Stimulated activated CD8-positive, alpha-beta memory T cell treated with anti-CD3 and anti-CD28 coated beads, Interleukin-15, amount 100 ng/mL, for 24 hours (primary cell): ENCODE measurements at regions not wholly inside any gene's neighbourhood (a gene's known extent, or its start where the extent isn't known, plus 50 kb on each side); places are given as distances from the start of the nearest gene placed in this dataset.
"Not testable (repeated sequence)": the region's sequence is repeated elsewhere in the genome, so short reads cannot be mapped to it uniquely, and the experiment has no call there.

Experiments used
- DNase-seq: peaks from one replicate; pipeline ENCODE4 v3.0.0-alpha.2; 2020; ENCODE audit warnings: low read depth

DNA sequence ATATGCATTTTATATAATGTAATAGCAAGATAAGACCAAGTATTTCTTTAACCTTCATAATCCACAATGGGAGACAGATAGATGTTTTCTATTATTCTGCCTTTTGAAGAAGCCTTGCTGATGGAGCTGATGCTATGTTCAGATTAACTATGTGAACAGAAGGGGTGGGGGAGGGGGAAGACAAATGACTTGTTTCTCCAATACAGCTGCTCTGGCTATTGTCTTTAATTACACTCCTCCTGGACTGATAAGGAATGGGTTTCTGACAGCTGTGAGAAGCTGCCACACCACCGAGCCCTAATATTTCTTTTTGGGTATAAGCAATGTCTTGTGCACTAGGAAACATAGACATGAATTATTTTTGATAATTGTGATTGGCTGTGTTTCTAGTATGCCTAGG lies 62.0 kb downstream of the CAVIN4 start:
- no peak for DNase-seq

- DNase-seq: no peak
These were observed 62.7 kb downstream of the CAVIN4 start for GRCh38 chr9:100640447-100641050.

- DNase-seq: no peak
These were observed 63.3 kb downstream of the CAVIN4 start for GRCh38 chr9:100641166-100641565.

GRCh38 chr9:100652850-100653249 lies 75.0 kb downstream of the CAVIN4 start:
- DNase-seq: no peak

DNA sequence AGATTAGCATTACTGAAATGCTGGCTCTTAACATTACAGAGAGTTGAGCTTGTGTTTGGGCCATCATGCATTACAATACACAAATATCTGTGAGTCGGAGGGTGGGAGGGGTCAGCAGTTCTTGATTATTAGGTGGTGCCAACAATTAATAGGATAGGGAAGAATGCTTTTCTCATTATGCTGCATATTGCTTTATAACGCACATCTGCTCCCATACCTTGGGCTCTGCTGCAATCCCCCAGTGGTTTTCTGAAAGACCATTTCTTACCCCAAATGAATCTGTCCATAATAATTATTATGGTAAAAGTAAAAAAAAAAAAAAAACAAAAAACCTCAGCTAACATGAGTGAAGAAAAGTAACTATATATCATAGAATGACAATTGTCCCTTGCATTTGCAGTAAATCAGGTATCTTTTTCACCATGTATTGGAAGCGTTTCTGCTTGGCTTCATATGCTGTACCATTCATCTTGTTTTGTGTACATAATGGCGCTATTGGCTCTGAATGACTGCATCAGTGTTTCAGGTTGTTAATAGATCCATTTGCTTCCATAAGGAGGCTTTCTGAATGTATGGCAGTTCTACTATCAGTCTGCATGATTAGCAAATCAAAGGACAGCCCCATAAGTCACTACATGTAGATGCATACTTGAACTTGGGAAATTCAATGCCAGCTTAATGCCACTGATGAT lies 75.9 kb downstream of the CAVIN4 start:
- DNase-seq: no peak

DNA sequence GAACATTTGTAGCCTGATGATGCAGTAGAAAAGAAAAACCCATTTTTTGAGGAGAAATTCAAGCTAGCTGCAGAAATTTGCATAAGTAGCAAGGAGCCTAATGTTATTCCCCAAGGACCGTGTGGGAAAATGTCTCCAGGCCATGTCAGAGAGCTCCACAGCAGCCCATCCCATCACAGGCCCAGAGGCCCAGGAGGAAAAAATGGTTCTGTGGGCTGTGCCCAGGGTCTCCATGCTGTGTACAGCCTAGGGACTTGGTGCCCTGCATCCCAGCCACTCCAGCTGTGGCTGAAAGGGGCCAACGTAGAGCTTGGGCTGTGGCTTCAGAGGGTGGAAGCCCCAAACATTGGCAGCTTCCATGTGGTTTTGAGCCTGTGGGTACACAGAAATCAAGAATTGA lies 79.0 kb downstream of the CAVIN4 start:
- DNase-seq: not testable (repeated sequence)

DNA sequence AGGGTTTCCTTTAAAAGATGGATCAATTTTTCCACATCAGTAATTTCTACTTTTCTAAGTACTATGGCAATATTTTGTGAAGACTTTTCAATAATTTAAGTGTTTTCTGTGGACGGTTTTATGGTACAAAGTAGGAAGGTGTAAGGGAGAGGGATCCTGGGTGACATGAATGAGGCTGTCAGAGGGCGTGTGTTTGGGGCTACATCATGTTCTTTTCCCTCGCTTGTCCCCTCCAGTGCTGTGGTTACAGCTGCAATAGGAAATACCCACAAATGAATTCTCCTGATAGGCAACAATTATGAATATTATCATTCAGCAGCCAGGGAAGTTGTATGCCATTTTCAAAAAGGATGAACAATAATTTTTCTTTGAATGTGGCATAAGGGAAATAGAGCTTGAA lies 83.8 kb downstream of the CAVIN4 start:
- DNase-seq: no peak

- DNase-seq: no peak
These were observed 84.2 kb downstream of the CAVIN4 start for GRCh38 chr9:100662122-100662521.

DNA sequence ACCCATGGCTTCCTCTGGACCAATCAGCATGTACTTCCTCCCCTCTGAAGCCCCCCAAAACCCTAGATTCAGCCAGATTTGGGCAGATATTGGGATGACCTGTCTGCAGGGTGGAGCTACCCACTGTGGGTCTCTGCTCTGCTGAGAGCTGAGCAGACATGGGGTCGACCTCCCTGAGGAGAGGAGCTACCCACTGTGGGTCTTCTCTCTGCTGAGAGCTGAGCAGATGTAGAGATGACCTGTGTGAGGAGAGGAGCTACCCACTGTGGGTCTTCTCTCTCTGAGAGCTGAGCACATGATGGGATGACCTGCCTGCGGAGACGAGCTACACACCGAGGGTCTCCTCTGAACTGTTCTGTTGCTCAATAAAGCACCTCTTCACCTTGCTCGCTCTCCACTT lies 89.6 kb downstream of the CAVIN4 start:
- no peak for DNase-seq

GRCh38 chr9:100668024-100668423 lies 90.1 kb downstream of the CAVIN4 start:
- no peak for DNase-seq

DNA sequence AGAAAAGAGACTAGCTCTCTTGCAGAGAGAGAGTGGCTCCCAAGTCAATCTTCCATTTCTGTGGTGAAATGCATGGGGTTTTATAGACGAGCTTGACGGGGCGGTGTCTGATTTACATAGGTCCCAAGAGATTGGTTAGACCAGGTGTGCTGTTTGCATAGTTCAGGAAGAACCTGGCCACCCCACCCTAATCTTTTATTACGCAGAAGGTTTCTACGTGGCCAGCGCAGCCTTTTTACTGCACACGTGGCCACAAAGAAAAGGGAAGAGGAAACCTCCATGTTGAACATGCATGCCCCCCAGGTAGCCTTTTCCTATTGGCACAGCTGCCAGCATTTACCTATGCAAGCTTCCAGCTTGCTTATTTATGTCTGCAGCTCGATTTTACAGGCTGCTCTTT lies 92.1 kb downstream of the CAVIN4 start:
- no peak for DNase-seq

- DNase-seq: no peak
These were observed 92.8 kb downstream of the CAVIN4 start for GRCh38 chr9:100670719-100671118.

GRCh38 chr9:100671898-100672297 lies 94.0 kb downstream of the CAVIN4 start:
- DNase-seq: no peak

DNA sequence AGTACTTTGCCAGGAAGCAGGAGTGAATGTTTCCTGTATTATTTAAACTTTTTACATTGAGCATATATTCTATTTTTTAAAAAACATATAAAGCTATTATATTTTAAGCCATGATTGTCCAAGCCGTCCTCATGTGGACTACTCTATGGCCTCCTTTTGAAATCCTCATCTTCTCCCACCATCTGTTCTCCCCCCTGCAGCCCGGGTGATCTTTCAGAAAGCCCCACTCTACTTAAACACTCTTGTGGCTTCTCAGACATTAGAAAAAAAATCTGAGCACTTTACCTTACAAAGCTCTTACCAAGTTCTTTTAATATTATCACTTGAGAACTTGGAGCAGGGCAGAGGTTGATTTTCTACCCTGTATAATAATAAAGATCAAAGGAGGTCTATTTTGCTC lies 95.4 kb downstream of the CAVIN4 start:
- DNase-seq: no peak

DNA sequence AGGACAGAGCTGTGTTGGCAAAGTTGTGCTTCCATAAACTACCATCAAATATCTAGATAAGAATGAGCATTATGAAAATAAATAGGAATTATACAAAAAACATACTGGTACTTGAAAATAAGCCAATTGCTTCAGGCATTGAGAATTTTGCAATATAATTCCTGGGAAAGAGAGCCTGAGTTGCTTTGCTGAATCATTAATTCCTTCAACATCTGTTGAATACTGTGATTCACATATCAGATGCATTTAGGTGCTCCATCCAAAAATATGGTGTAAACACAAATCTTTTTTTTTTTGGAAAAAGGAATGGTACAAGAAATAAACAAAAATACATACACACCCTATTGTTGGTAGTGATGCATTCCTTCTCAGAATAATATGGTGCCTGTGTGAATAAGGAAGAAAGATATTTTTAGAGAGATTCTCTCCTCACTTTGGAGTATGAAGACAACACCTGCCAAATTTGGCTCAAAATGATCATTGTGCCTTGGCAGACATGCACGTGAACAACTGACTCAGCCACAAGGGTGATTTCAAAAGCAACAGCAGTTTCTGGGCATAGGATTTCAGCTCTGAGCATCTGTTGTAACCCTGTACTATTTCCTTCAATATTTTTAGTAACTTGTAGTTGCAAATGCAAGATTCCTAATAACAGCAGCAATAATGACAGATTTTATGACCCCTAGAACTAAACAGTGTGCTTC lies 96.7 kb downstream of the CAVIN4 start:
- DNase-seq: no peak

- no peak for DNase-seq
These were observed 102.0 kb downstream of the CAVIN4 start for GRCh38 chr9:100679834-100680233.

DNA sequence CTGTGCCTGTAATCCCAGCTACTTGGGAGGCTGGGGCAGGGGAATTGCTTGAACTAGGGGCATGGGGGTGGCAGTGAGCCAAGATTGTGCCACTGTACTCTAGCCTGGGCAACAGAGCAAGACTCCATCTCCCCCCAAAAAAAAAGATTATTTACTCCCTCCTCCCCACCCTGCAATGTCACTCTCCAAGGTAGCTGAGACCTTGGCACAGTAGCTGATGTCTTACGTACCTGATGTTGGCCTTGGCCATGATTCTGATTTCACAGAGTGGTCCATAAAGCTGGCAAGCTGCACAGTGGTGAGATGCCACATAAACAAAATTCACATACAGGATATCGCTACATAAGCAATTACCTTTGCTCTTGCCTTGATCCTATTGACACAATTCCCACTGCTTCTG lies 108.5 kb downstream of the CAVIN4 start:
- no peak for DNase-seq

DNA sequence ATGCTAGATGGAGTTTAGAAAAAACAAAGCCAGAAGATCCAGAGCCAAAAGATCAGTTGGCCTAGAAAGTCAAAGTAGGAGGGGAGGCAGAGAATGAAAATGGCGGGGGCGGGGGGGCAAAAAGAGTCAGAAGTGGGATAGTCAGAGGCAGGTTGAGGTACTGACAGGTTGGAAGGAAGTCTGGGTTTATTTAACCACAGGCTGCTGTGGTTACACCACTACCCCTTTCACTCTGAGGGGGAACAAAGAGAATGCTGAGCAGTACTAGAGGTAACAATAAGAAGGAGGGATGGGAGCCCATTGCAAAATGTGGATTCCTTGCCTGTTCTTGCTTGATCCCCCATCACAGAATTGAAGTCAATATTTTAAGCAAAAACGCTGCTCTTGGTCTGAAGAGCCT lies 111.8 kb downstream of the CAVIN4 start:
- no peak for DNase-seq

DNA sequence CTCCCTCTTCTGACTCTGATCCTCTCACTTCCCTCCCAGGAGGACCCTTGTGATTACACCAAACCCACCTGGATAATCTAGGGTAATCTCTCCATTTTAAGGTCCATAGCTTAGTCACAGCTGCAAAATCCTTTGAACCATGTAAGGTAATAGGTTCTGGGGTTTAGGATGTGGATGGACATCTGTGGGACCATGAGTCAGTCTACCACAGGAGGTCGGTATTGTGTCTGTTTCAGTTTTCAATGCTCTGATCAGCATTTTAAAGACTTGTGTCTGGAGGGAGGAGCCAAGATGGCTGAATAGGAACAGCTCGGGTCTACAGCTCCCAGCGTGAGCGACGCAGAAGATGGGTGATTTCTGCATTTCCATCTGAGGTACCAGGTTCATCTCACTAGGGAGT lies 112.6 kb downstream of the CAVIN4 start:
- DNase-seq: no peak

DNA sequence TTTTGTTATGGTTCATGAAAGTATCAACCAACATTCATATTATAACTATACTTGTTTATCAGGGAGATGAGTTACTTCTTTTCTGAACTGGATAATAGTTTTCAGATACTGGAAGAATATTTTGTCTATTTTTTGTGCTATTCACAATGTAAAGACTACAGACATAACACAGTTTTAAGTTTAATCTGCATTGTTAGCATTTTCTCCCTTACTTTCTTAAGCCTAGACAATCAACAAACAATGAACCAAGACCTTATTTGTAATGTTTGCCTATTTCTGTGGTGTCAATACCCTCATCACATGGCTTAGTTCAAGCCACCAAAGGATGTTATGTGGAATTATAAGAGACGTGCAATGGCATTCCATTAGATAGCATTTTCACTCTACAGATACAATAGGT lies 119.5 kb downstream of the CAVIN4 start:
- no peak for DNase-seq

GRCh38 chr9:100698945-100699344 lies 121.1 kb downstream of the CAVIN4 start:
- no peak for DNase-seq

DNA sequence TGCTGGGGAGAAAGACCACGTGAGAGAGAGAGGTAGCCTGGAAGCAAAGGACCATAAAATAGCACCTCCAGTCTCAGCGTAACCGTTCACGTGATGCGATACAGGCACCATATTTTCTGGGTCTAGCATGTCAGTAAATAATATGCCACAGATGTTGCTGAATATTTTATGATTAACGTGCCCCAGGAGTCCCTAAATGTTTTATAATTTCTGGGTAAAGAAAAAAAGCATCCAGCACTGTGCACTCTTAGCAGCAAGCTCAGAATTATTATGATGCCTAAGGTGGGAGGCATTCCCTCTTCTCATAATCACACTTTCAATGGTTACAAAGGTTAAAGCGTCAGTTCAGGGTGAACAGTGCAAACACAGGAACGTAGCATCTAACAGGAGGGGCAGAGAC lies 121.8 kb downstream of the CAVIN4 start:
- DNase-seq: no peak

DNA sequence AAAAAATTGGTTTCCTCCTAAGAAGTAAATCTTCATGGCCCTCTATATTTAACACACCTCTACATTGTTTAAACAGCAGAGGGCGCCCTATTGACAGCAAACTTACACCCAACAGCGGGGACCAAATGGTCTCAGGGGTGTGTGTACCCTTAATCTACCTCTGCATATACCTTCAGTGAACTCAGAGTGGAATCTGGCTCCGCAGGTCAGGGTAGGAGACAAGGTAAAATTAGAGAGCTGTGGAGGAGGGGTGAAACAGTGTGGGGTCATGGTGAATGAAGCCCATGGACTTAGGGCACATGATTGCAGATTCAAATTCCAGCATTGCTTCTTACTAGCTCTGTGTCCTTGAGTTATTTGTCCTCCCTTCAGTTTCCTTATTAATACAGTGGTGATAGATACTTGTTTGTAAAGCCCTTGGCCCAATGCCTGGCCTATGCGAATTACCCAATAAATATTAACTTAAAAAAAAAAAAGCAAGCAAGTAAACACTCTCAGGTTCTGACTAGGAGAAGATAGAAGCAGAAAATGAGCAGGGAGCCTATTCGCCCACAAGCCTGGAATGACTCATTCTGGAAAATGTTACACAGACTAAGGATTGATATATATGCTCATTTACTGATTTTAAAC lies 122.9 kb downstream of the CAVIN4 start:
- no peak for DNase-seq
